ENCODE measurements at regions not wholly inside any gene's neighbourhood (a gene's known extent, or its start where the extent isn't known, plus 50 kb on each side); places are given as distances from the start of the nearest gene placed in this dataset.

DNA sequence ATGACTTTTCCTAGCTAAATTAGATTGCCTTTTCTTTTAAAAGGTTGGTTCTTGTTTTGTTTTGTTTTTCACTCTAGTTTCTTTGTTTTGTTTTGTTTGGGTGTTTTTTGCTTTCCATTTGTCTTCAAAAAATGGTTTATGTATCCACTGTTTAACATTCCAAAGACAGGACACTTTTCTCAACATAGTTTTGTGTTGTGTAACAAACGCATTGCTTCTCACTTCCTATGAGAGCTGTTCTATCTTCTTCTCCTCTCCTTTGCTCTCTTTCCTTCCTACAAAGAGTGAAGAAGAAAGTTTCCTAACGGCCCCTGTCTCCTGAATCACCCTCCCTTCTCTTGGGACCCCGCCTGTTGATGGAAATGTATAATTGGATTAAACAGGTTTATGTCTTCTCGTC lies 539.7 kb downstream of the ACTL7B start:
- Histone ChIP-seq H3K9me3 (no peaks in the 10 kb centered on the region), H3K36me3 (no peaks in the 10 kb centered on the region), H3K27ac (no peak overlapping the region), H3K4me1 (no peaks in the 10 kb centered on the region), H3K4me3 (no peak overlapping the region), H3K27me3 (no peaks in the 10 kb centered on the region), H3K9ac (ENCODE audit: low read depth in 2 of 2, low read length in 2 of 2) (no peak overlapping the region)
- no peak for DNase-seq
- TF ChIP-seq, protein P1, sequence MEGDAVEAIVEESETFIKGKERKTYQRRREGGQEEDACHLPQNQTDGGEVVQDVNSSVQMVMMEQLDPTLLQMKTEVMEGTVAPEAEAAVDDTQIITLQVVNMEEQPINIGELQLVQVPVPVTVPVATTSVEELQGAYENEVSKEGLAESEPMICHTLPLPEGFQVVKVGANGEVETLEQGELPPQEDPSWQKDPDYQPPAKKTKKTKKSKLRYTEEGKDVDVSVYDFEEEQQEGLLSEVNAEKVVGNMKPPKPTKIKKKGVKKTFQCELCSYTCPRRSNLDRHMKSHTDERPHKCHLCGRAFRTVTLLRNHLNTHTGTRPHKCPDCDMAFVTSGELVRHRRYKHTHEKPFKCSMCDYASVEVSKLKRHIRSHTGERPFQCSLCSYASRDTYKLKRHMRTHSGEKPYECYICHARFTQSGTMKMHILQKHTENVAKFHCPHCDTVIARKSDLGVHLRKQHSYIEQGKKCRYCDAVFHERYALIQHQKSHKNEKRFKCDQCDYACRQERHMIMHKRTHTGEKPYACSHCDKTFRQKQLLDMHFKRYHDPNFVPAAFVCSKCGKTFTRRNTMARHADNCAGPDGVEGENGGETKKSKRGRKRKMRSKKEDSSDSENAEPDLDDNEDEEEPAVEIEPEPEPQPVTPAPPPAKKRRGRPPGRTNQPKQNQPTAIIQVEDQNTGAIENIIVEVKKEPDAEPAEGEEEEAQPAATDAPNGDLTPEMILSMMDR (IDR thresholded peaks at IDR 0.05) = no peak
- intact Hi-C loops (cut with DNase I) = no loop called here

DNA sequence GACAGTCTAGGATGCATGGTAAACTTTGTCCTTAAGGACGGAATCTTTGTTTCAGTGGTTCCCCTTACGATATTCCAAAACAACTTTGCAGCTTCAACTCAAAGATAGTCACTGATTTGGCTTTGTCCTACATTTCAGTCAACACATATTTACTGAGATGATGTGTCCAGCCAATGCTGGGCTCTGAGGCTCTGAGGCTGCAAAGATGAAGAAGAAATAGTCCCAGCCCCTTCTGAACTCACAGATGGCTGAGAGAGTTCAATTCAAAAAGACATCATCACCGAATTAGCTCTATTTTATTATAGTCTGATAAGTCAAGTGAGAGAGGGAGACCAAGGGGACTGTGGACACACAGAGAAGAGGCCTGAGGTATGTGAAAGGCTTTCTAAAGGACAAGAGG lies 544.0 kb downstream of the ACTL7B start:
- DNase-seq = no peak
- Histone ChIP-seq H3K36me3 (no peaks in the 10 kb centered on the region), H3K9me3 (no peaks in the 10 kb centered on the region), H3K27ac (no peak overlapping the region), H3K27me3 (no peaks in the 10 kb centered on the region), H3K4me1 (no peaks in the 10 kb centered on the region), H3K9ac (ENCODE audit: low read depth in 2 of 2, low read length in 2 of 2) (no peak overlapping the region), H3K4me3 (no peak overlapping the region)
- TF ChIP-seq, protein P1 (IDR thresholded peaks at IDR 0.05) = no peak
- intact Hi-C loops (cut with DNase I) = no loop called here

DNA sequence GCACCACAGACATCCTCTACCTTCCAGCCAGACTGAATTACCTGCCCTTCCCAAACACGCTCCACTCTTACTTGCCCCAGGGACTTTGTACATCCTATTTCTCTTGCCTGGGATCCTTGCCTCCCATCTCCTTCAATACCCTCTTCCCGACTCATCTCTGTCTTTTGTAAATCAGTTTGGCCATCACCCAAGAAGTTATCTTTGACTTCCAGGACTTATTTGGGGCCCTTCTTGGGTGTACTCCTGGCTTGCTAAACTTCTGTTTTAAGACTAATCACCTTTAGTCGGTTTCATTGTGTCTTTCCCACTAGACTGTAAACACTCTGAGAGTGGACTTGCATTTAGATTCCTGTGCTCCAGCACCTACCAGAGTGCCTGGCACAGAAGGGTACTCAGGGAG lies 545.6 kb downstream of the ACTL7B start:
- H3K36me3 ChIP-seq = no peaks in the 10 kb centered on the region
- no peaks in the 10 kb centered on the region for H3K9me3 ChIP-seq
- no peak overlapping the region for H3K4me3 ChIP-seq
- H3K9ac ChIP-seq (ENCODE audit: low read depth in 2 of 2, low read length in 2 of 2) = no peak overlapping the region
- TF ChIP-seq, protein P1 (IDR thresholded peaks at IDR 0.05) = no peak
- no peaks in the 10 kb centered on the region for H3K4me1 ChIP-seq
- intact Hi-C loops (cut with DNase I) = no loop called here
- H3K27ac ChIP-seq = no peak overlapping the region
- no peaks in the 10 kb centered on the region for H3K27me3 ChIP-seq
- no peak for DNase-seq

DNA sequence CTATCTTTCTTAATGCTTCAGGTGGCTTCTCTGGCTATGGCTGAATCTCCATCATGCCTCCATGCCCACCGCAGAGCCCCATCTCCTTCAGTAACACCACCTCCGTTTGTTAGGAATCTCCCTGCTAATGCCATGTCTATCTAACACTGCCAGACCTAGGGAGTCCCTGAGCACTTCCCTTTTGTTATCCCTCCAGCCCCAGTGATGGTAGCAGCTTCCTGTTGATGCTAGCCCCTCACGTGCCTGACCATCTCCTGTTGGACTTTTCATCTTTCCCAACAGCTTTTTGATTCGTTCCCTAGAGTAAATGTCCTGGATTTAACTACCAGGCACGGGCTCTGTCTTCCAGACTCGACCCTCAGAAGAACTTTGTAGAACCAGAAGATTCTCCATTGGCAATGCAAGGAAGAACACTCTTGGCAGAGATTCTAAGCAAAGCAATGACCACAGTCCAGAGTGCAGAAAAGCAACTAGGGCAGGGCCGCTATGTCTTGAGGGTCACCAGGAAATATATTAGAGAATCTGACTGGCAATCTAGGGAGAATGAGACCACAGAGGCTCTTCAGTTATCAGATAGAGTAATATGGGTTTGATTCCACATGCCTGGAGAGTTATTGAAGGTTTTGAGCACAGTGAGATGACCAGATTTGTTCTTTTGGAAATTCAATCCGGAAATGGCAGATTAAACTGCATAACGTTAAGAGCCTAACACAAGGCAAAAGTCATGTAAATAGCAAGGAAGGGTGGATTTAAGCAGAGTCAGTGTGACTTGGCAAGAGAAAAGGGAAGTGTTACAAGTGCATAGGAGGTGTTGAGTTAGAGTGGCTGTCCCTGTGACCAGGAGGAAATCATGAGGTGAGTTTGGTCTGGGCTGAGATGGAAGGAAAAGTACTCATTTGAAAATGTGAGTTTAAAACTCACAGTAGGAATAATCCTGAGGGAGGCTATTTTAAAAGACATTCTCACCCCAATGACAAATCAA lies 555.2 kb downstream of the ACTL7B start:
- no peaks in the 10 kb centered on the region for H3K27me3 ChIP-seq
- H3K36me3 ChIP-seq = no peaks in the 10 kb centered on the region
- peaks cover 6% of the 10 kb centered on the region for H3K4me1 ChIP-seq
- DNase-seq = no peak
- H3K4me3 ChIP-seq = no peak overlapping the region
- intact Hi-C loops (cut with DNase I) = no loop called here
- no peak overlapping the region for H3K9ac ChIP-seq (ENCODE audit: low read depth in 2 of 2, low read length in 2 of 2)
- no peaks in the 10 kb centered on the region for H3K9me3 ChIP-seq
- TF ChIP-seq, protein P1 (IDR thresholded peaks at IDR 0.05) = no peak
- H3K27ac ChIP-seq = peak overlapping the region; percentile 34

DNA sequence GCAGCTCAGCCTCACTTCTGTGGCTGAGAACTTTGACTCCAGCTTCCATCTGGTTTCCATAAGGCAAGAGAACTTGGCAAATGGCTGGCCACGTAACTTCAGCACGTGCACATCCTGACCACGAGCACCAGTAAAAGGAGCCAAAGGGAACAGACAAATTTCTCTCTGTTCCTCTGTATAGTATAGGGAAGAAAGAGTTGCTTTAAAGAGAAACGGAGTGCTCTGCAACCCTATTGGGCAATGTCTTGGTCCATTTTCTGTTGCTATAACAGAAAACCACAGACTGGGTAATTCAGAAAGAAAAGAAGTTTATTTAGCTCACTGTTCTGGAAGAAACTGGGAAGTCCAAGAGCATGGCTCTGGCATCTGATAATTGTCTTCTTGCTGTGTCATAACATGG lies 558.7 kb downstream of the ACTL7B start:
- no peaks in the 10 kb centered on the region for H3K27me3 ChIP-seq
- TF ChIP-seq, protein P1 (IDR thresholded peaks at IDR 0.05) = no peak
- peaks cover 6% of the 10 kb centered on the region for H3K4me1 ChIP-seq
- intact Hi-C loops (cut with DNase I) = no loop called here
- no peak overlapping the region for H3K9ac ChIP-seq (ENCODE audit: low read depth in 2 of 2, low read length in 2 of 2)
- no peaks in the 10 kb centered on the region for H3K9me3 ChIP-seq
- no peak for DNase-seq
- no peak overlapping the region for H3K4me3 ChIP-seq
- no peaks in the 10 kb centered on the region for H3K36me3 ChIP-seq
- no peak overlapping the region for H3K27ac ChIP-seq
